ENCODE measurements at regions not wholly inside any gene's neighbourhood (a gene's known extent, or its start where the extent isn't known, plus 50 kb on each side); places are given as distances from the start of the nearest gene placed in this dataset.
"Not testable (repeated sequence)": the region's sequence is repeated elsewhere in the genome, so short reads cannot be mapped to it uniquely, and the experiment has no call there.

DNA sequence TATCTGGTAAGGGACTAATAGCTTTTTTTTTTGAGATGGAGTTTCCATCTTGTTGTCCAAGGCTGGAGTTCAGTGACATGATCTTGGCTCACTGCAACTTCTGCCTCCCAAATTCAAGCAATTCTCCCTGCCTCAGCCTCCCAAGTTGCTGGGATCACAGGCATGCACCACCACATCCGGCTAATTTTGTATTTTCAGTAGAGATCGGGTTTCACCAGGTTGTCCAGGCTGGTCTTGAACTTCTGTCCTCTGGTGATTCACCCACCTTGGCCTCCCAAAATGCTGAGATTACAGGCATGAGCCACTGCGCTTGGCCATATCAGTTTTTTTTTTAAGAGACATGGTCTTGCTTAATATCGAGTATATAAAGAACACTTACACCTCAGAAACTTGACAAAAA lies 4797.3 kb upstream of the OR11H1 start:
- TF ChIP-seq, protein P1, sequence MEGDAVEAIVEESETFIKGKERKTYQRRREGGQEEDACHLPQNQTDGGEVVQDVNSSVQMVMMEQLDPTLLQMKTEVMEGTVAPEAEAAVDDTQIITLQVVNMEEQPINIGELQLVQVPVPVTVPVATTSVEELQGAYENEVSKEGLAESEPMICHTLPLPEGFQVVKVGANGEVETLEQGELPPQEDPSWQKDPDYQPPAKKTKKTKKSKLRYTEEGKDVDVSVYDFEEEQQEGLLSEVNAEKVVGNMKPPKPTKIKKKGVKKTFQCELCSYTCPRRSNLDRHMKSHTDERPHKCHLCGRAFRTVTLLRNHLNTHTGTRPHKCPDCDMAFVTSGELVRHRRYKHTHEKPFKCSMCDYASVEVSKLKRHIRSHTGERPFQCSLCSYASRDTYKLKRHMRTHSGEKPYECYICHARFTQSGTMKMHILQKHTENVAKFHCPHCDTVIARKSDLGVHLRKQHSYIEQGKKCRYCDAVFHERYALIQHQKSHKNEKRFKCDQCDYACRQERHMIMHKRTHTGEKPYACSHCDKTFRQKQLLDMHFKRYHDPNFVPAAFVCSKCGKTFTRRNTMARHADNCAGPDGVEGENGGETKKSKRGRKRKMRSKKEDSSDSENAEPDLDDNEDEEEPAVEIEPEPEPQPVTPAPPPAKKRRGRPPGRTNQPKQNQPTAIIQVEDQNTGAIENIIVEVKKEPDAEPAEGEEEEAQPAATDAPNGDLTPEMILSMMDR (IDR thresholded peaks at IDR 0.05): not testable (repeated sequence)
- TF ChIP-seq POLR2A (IDR thresholded peaks at IDR 0.05): not testable (repeated sequence)

Data from esophagus squamous epithelium (tissue), 4 donors.